Gastrocnemius medialis (tissue), 4 donors: ENCODE measurements at regions not wholly inside any gene's neighbourhood (a gene's known extent, or its start where the extent isn't known, plus 50 kb on each side); places are given as distances from the start of the nearest gene placed in this dataset.

Experiments used
- CTCF ChIP-seq, 5 experiments: fragments of 450-650 bp in 3 of 5; fragments of 200-600 bp in 2 of 5; sonication (generic) in 2 of 5; IDR thresholded peaks in 4 of 5; conservative IDR thresholded peaks in 1 of 5; 1 replicate in 4 of 5; 2 replicates in 1 of 5; pipeline ENCODE4 v1.5.1; 2016 to 2019; ENCODE audit warnings: antibody characterized with exemption in 5 of 5, mild to moderate bottlenecking in 3 of 5, moderate library complexity in 3 of 5
- POLR2A ChIP-seq, 2 donors: fragments of 450-650 bp; IDR thresholded peaks; one replicate each; pipeline ENCODE4 v1.6.1; 2017; ENCODE audit warnings: antibody characterized with exemption in 2 of 2, mild to moderate bottlenecking in 2 of 2, moderate library complexity in 2 of 2

- TF ChIP-seq CTCF (IDR thresholded peaks at IDR 0.05 in 4 of 5, conservative IDR thresholded peaks at IDR 0.05 in 1 of 5), result no peak
- no peak for TF ChIP-seq POLR2A (IDR thresholded peaks at IDR 0.05)
Measured at GRCh38 chr10:123521556-123521955, 144.6 kb upstream of the GPR26 start.
